GM21576 (cell line): ENCODE measurements at regions not wholly inside any gene's neighbourhood (a gene's known extent, or its start where the extent isn't known, plus 50 kb on each side); places are given as distances from the start of the nearest gene placed in this dataset.
A peak's percentile ranks its signal among the peaks of the same experiment; 100 is the strongest.
"Not testable (repeated sequence)": the region's sequence is repeated elsewhere in the genome, so short reads cannot be mapped to it uniquely, and the experiment has no call there.

Experiments
- ATAC-seq: cut with Tn5 transposase; IDR thresholded peaks from one replicate; pipeline ENCODE4 v1.9.1; 2021; ENCODE audit warnings: mild to moderate bottlenecking, moderate library complexity; ENCODE audit not compliant: unreplicated experiment

DNA sequence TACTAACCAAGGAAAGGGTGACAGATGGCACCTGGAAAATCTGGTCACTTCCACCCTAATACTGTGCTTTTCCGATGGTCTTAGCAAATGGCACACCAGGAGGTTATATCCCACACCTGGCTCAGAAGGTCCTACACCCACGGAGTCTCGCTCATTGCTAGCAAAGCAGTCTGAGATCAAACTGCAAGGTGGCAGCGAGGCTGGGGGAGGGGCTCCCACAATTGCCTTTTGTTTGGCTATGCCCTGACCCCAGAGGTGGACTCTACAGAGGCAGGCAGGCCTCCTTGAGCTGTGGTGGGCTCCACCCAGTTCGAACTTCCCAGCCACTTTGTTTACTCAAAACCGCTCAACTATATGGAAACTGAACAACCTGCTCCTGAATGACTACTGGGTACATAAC, 50.3 kb upstream of the UGT2B15 start:
- not testable (repeated sequence) for ATAC-seq

DNA sequence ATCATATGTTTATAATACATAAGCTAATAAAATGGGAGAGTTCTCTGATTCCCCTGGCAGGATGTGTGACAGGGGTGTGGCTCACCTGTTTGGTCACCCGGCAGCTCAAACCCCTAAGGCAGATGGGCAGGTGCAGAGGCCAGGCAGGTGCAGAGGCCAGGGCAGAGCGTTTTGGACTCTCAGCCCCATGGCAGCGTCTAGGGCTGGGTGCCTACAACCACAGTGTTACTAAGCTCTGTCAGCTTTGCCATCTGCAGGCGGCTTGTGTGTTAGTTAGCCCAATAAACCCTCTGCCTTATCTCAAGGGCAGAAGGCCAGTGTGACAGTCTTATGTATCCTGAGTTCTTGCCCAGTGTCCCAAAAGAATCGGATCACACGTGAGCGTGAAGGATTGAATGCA, 54.0 kb upstream of the UGT2B15 start:
- no peak for ATAC-seq

DNA sequence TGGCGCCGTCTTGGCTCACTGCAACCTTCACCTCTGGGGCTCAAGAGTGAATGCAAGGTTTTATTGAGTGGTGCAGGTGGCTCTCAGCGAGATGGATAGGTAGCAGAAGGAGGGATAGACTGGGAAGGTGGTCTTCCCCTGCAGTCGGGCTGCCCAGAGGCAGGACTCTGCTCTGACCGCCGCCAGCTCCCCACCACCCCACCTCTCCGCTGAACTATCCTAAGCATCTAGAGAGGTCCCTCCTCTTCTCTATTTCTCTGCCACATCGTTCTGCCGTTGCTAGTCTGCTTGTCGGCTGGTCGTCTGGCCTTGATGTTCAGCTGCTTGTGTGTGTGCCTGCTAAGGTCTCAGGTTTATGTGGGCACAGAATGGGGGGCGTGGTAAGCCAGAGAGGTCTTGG, 54.5 kb upstream of the UGT2B15 start:
- no peak for ATAC-seq

DNA sequence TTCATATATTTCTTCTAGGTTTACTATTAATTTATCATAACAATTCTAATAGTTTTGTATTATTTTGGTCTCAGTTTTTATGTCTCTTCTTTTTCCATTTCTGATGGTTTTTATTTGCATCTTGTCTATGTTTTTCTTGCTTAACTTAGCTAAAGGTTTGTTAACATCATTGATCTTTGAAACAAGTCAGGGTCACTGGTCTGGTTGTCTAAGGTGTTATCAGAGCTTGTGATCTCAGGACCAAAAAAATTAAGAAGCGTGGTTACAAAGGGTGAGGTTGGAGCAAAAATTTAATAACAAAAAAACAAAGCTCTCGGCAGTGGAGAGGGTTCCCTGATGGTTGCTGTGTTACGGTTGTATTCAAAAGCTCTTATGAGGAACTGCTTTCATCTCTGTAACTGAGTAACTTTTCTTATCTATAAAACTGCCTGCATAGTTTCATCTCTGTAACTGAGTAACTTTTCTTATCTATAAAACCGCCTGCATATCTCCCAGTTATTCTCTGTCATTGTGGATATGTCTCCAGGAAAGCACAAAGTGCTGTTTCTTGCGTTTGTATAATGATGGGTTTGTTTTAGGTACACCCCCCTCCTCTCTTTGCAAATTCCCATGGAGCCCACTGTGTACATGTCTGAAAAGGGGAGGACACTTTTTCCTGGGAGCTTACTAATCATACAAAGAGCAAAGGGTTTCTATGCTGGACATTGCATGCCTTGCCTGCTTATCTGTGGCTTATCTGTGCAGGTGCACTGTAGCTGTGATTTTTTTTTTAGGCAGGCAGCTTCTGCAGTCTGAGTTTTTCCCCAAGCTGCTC, 62.4 kb upstream of the UGT2B15 start:
- ATAC-seq, result peak; percentile 70

DNA sequence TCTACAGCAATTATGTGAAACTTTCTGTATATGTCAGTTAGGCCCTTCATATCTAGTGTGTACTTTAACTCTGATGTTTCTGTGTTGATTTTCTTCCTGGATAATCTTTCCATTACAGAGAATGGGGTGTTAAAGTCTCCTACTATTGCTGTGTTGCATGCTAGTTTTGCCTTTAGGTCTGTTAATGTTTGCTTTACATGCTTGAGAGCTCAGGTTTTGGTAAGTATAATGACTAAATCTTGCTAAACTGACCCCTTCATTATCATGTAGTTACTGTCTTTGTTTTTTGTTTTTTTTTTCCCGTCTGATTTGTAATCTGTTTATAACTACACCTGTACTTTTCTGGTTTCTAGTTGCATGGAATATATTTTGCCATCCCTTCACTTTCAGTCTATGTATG, 63.6 kb upstream of the UGT2B15 start:
- ATAC-seq, result peak; percentile 50

DNA sequence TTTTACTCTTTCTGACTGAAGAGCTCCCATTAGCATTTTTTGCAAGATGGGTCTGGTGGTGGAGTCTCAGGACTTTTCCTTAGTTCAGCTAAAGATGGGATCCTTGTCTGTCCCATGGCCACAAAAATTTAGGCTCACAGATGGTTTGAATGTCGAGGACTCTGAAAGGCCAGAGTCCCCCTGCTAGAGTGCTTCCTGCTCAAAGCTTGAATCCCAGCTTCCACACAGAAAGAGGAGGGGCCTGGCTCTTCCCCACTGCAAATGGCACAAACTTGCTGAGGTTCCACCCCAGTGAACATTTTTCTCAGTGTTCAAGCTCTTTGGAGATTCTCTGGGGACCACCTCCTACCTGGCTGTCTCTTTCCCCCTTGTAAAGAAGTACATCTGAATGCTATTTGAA, 64.7 kb upstream of the UGT2B15 start:
- no peak for ATAC-seq

DNA sequence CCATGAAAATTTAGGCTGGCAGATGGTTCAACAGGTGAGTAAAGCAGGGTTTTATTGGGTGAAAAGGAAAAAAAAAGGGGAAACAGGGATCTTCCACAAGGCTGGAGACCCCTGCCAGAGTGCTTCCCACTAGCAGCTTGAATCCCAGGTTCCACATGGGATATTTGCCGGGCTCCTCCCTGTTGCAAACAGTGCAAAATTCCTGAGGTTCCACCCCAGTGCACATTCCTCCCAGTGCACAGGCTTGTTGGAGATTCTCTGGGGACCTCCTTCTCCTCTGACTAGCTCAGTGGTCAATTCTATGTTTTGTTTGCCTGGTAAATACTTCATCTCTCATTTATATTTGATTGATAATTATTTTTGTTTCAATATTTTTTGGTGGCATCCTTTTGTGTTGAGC, 66.4 kb upstream of the UGT2B15 start:
- ATAC-seq, result no peak

DNA sequence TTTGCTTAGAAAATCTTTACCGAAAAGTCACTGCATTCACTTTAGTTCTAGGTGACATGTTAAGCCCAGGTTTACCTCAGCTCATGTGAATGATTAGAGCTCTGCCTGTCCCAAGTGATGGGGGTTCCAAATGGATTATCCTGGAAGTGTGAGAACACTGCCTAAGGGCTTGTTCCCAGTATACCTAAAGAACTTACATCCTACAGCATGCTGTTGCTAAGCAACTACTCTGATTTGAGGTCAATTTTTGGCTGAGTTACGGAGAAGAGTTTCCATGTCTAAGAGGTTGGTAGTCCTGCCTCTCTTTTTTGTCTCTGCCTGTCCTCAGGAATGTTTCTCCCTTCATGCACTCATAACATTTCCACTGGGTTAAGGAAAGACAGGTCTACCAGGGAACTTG, 67.6 kb upstream of the UGT2B15 start:
- no peak for ATAC-seq

DNA sequence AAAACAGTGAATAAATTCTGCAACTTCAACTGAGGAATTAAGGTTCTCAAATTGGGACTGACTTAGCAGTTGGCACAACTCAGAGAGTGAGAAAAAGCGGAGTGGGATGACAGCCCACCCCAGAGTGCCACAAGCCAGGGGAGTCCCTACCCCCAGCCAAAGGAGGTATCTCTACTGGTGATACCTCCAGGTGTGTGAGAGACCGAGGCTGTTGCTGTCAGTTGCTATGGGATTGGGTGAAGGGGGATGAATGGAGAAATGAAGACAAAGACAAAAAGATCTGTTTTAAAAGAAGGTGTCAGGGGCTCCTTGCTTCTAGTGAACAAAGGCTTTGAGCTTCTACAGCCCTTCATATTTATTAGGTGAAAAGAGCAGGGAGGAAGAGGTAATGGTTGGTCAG, 71.4 kb upstream of the UGT2B10 start:
- no peak for ATAC-seq

DNA sequence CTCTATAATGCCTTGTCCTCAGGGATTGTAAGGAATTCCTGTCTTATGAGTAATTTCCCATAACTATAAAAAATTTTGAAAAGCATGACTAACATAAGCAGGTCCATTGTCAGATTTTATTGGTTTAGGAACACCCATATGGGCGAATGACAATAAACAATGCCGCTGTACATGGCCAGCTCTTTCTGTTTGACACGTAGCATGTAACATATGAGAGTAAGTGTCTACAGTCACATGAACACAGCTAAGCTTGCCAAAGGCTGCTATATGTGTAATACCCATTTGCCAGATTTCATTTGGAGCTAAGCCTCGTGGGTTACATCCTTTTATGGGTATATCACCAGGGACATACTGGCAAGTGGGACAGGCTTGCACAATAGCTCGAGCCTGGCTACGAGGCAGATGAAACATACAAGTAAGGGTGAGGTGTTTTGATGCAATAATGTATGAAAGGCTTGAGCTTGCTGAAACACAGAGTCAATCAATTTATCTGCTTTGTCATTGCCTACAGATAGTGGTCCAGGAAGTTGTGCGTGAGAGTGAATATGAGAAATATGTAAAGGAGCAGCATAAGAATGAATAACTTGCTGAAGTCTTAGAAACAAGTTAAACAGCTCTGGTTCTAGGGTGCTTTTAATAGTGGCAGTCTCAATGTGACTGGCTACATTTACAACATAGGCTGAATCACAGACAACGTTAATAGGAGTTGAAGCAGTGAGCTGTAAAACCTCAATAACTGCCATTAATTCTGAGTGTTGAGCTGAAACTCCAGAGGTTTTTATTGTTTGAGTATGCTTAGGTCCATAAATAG, 67.4 kb upstream of the UGT2B10 start:
- no peak for ATAC-seq

DNA sequence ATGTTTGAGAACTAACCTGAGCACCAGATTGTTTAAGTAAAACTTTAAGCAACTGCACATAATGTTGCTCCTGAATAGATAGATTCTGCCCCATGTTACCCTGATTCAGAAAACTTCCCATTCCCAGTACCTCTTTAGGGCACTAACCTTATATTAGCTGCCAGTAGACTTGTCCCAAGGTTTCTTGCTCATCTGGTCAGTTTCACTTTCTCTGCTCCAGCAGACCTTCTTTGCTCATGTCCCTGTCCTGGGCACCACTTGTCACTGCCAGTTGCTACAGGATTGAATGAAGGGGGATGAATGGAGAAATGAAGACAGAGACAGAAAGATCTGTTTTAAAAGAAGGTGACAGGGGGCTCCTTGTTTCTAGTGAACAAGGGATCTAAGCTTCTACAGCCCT, 65.2 kb upstream of the UGT2B10 start:
- ATAC-seq, result no peak

DNA sequence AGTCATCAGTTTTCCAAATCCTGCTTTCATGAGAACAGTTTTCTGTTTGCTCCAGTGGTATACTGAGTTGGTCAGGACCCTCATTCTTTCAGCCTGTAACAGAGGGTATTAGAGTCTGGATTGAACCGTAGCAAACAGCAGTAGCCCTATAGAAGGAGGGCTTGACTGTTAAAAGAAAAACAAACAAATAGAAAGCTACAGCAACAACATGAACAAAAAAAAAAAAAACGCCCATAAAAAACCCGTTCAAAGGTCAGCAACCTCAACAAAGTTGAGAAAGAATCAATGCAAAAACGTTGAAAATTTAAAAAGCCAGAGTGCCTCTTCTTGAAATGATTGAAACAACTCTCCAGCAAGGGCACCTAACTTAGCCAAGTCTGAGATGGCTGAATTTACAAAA, 64.7 kb upstream of the UGT2B10 start:
- no peak for ATAC-seq

DNA sequence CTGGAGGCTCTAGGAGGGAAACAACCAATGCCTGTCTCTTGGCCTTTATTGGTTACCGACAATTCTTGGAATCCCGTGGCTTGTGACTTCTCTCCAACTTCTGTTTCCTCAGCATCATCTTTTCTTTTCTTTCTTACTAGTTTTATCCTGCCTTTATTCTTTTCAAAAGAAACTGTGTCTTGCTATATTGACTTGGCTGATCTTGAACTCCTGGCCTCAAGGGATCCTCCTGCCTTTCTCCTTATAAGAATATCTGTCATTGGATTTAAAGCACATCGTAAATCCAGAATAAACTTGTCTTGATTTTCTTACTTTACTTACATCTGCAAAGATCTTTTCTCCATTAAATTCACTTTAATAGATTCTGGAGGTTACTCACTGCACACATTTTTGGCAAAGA, 49.9 kb upstream of the UGT2B10 start:
- no peak for ATAC-seq
